ENCODE measurements at regions not wholly inside any gene's neighbourhood (a gene's known extent, or its start where the extent isn't known, plus 50 kb on each side); places are given as distances from the start of the nearest gene placed in this dataset.

- H3K4me3 ChIP-seq = no peak overlapping the region
- H3K27me3 ChIP-seq = no peaks in the 10 kb centered on the region
- WGBS, 2 donors = 71 to 95% methylated on average over 2 of the region's 2 CpGs
- ATAC-seq (no peak), DNase-seq (no peak)
- H3K27ac ChIP-seq = no peak overlapping the region
- peaks cover 0 to 8% (median 4%) of the 10 kb centered on the region in 9 donors for H3K4me1 ChIP-seq
- TF ChIP-seq, protein P1, sequence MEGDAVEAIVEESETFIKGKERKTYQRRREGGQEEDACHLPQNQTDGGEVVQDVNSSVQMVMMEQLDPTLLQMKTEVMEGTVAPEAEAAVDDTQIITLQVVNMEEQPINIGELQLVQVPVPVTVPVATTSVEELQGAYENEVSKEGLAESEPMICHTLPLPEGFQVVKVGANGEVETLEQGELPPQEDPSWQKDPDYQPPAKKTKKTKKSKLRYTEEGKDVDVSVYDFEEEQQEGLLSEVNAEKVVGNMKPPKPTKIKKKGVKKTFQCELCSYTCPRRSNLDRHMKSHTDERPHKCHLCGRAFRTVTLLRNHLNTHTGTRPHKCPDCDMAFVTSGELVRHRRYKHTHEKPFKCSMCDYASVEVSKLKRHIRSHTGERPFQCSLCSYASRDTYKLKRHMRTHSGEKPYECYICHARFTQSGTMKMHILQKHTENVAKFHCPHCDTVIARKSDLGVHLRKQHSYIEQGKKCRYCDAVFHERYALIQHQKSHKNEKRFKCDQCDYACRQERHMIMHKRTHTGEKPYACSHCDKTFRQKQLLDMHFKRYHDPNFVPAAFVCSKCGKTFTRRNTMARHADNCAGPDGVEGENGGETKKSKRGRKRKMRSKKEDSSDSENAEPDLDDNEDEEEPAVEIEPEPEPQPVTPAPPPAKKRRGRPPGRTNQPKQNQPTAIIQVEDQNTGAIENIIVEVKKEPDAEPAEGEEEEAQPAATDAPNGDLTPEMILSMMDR (IDR thresholded peaks at IDR 0.05) = no peak
- H3K9me3 ChIP-seq = no peaks in the 10 kb centered on the region
- intact Hi-C loops (cut with DNase I) = loop anchor here in 4 of 10 donors (5.0 to 10.0 kb wide), 3 partner anchors 59 to 474 kb away; no protein-coding TSS in a partner anchor
- H3K36me3 ChIP-seq = no peaks in the 10 kb centered on the region
Observed at GRCh38 chr1:184221087-184221486, 165.7 kb upstream of the C1orf21 start.

GRCh38 chr1:184222652-184223052, 164.2 kb upstream of the C1orf21 start:
- 19 to 31% methylated on average over 9 of the region's 9 CpGs for WGBS, 2 donors
- DNase-seq = peak; percentile 48 to 56
- H3K4me3 ChIP-seq = peak overlapping the region in 9 of 10 donors; percentile 12 to 49 (median 37)
- no peaks in the 10 kb centered on the region for H3K9me3 ChIP-seq
- H3K4me1 ChIP-seq = peaks cover 0 to 8% (median 4%) of the 10 kb centered on the region in 9 donors
- peak overlapping the region in 5 of 10 donors; percentile 4 to 37 (median 28) for H3K27ac ChIP-seq
- no peaks in the 10 kb centered on the region for H3K36me3 ChIP-seq
- peak; percentile 46 to 76 (median 65) for ATAC-seq
- H3K27me3 ChIP-seq = no peaks in the 10 kb centered on the region
- intact Hi-C loops (cut with DNase I) = loop anchor here (1.0 to 10.0 kb wide), 7 partner anchors 60 to 472 kb away; no protein-coding TSS in a partner anchor
- TF ChIP-seq, protein P1 (IDR thresholded peaks at IDR 0.05) = peak; percentile 92 to 99 (median 96)

DNA sequence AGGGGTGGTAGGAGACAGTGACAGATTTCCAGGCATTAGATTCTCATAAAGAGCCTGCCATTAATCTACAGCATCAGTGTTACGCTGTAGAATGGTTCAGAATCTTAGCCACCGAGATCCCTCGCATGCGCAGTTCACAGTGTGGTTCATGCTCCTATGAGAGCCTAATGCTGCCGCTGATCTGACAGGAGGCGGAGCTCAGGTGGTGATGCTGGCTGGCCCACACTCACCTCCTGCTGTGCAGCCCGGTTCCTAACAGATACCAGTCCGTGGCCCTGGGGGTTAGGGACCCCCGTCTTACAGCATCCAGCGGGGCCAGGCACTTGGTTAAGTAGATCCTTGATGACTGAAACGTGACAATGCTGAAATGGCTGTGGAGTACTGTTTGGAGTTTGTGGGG, 163.6 kb upstream of the C1orf21 start:
- Histone ChIP-seq H3K4me1 (peaks cover 0 to 8% (median 4%) of the 10 kb centered on the region in 9 donors), H3K4me3 (peak overlapping the region in 8 of 10 donors; percentile 12 to 49 (median 38)), H3K27me3 (no peaks in the 10 kb centered on the region), H3K27ac (peak overlapping the region in 1 of 10 donors; percentile 37), H3K36me3 (no peaks in the 10 kb centered on the region), H3K9me3 (no peaks in the 10 kb centered on the region)
- ATAC-seq (peak in 3 of 8 donors; percentile 47 to 72 (median 48)), DNase-seq (no peak)
- intact Hi-C loops (cut with DNase I) = loop anchor here in 8 of 10 donors (2.0 to 10.0 kb wide), 6 partner anchors 61 to 472 kb away; no protein-coding TSS in a partner anchor
- TF ChIP-seq, protein P1 (IDR thresholded peaks at IDR 0.05) = no peak
- 87 to 90% methylated on average over 11 of the region's 11 CpGs for WGBS, 2 donors

DNA sequence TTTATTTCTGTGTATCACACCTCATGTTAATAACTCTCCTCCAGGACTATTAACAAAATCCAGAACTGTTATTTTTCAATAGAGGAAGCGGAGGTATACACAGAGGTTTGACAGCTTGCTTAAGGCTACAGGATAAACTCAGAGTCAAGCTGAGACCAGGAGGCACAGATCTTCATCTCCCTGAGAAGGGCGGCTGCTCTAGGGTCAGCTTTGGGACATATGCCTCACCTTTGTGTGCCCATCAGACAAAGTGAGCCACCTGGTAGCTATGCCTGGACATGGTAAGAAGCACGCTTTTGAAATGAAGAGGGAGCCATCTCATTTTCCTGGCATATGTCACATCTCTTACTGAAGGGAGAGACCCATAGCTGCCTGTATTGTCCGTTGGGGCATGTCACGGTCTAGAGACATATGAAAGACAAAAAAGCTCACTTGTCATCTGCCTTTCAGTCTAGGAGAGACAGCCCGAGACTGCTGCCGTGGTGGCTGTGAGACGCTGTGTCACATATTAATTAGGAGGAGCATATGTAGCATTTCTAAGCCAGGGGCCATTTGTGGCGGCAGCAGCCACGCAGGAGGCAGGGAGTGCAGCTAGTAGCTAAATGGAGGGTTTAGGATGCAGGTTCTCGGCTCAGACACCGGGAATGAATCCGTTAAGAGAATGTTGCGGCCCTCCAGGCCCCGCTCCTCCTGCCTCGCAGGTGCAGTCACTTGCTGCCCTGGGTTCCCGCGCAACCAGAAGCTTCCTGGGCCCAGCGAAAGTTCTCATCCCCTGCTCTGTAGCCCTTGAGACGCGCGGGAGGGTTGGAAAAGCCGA, 161.3 kb upstream of the C1orf21 start:
- intact Hi-C loops (cut with DNase I) = loop anchor here in 1 of 10 donors (10.0 kb wide), 1 partner anchor 469 kb away; no protein-coding TSS in a partner anchor
- Histone ChIP-seq H3K27ac (no peak overlapping the region), H3K9me3 (peaks cover 0 to 4% (median 0%) of the 10 kb centered on the region in 11 donors), H3K4me3 (no peak overlapping the region), H3K27me3 (no peaks in the 10 kb centered on the region), H3K4me1 (peaks cover 0 to 8% (median 4%) of the 10 kb centered on the region in 9 donors), H3K36me3 (no peaks in the 10 kb centered on the region)
- ATAC-seq (no peak), DNase-seq (no peak)
- TF ChIP-seq, protein P1 (IDR thresholded peaks at IDR 0.05) = no peak
- 94 to 95% methylated on average over 23 of the region's 23 CpGs for WGBS, 2 donors

All from heart right ventricle (tissue), 16 donors.